ENCODE measurements at regions not wholly inside any gene's neighbourhood (a gene's known extent, or its start where the extent isn't known, plus 50 kb on each side); places are given as distances from the start of the nearest gene placed in this dataset.

DNA sequence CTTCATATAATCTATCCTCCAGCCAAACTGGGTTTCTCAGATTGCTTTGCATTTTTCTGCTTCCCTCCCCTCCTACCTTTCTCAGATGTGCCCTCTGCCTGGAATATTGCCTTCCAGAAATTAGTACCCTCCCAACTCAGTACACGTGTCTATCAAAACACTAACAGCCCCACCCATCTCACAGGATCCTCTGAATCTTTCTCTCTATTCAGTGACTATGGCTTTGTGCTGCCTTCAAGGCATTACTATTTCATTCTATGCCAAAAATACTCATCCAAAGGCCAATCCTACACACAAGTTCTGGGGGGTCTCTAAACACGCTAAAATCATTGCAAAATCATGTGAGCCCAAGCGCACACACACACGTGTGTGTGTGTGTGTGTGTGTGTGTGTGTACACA is 58.4 kb downstream of the ZNF281 start:
- TF ChIP-seq CTCF (conservative IDR thresholded peaks at IDR 0.05; ENCODE audit: low read length) = no peak
- no peak for TF ChIP-seq EZH2phosphoT487 (IDR thresholded peaks at IDR 0.05; ENCODE audit: borderline replicate concordance, low read depth, low read length)
